Pancreas (tissue), 10 donors: ENCODE measurements at regions not wholly inside any gene's neighbourhood (a gene's known extent, or its start where the extent isn't known, plus 50 kb on each side); places are given as distances from the start of the nearest gene placed in this dataset.

ENCODE experiments used
- ATAC-seq, 4 donors: fragments of 200-7000 bp; cut with Tn5 transposase; one replicate each; pipeline versions ENCODE4 v1.8.0 to v1.9.1; 2020; ENCODE audit warnings: mild to moderate bottlenecking in 4 of 4, moderate library complexity in 4 of 4
- DNase-seq, 6 donors: peaks; one replicate each; pipeline ENCODE4 v3.0.0-alpha.2; 2020
- FAIRE-seq: peaks from 2 replicates; lab custom pipeline; 2012; peaks lifted over from hg19 to GRCh38; lab: Jason Lieb, UNC
- H3K27ac ChIP-seq, 4 donors: fragments of 200-600 bp; sonication (generic); 1 replicate in 3 of 4; 2 replicates in 1 of 4; pipeline versions ENCODE4 v1.5.0 to v1.8.0; 2020
- H3K27me3 ChIP-seq, 4 donors: fragments of 200-600 bp; one replicate each; pipeline ENCODE4 v1.8.0; 2021
- H3K36me3 ChIP-seq, 3 donors: fragments of 200-600 bp; sonication (generic) in 1 of 3; one replicate each; pipeline versions ENCODE4 v1.5.0 to v1.8.0; 2020 to 2021
- H3K4me1 ChIP-seq, 3 donors: fragments of 200-600 bp; one replicate each; pipeline ENCODE4 v1.8.0; 2021
- H3K4me3 ChIP-seq, 4 donors: fragments of 200-600 bp; sonication (generic) in 2 of 4; one replicate each; pipeline versions ENCODE4 v1.5.0 to v1.8.0; 2020 to 2021
- H3K9me3 ChIP-seq, 4 donors: fragments of 200-600 bp; one replicate each; pipeline ENCODE4 v1.8.0; 2021
- CTCF ChIP-seq, 4 donors: fragments of 200-600 bp; sonication (generic) in 3 of 4; IDR thresholded peaks; one replicate each; pipeline versions ENCODE4 v1.5.0 to v1.8.0; 2021; ENCODE audit warnings: antibody characterized with exemption in 4 of 4
- WGBS, 2 donors: extraction: QIAGEN DNeasy Blood & Tissue Kit; methylation state at CpG; one replicate each; pipeline ENCODE4 v1.1.7; 2013; 5-methylcytosine and 5-hydroxymethylcytosine counted together
- intact Hi-C, 3 donors: fragments of 100-400 bp; cut with DNase I; formaldehyde crosslinking; loops; one replicate each; pipeline versions ENCODE4 v1.11.1 to v1.14.2; 2022
- donor health status: healthy with polysubstance abuse.
- donor health status: DM: no; HTN: no; CAD: no; lungs with moderate emphysema.
- donor health status: DM: no; HTN: no; CAD: no.
- donor health status: control.
- donor health status: control.
- donor health status: Bipolar disorder and iron deficiency.
- donor health status: DM: yes; HTN: yes; CAD: no.
- donor health status: DM: no; HTN: no; CAD: no.
- donor health status: DM: no; HTN: no; CAD: no.
- donor health status: DM: yes; HTN: yes; CAD: no.

- peak in 2 of 4 donors; percentile 29 to 52 for ATAC-seq
- no peak for FAIRE-seq
- no peak for TF ChIP-seq CTCF (IDR thresholded peaks at IDR 0.05)
- intact Hi-C loops: no loop called here
- H3K27ac ChIP-seq: peak overlapping the region in 2 of 4 donors; percentile 5 to 30
- H3K4me3 ChIP-seq: no peak overlapping the region
- DNase-seq: no peak
- H3K9me3 ChIP-seq: no peaks in the 10 kb centered on the region
- H3K36me3 ChIP-seq: no peaks in the 10 kb centered on the region
- no peaks in the 10 kb centered on the region for H3K27me3 ChIP-seq
- no peaks in the 10 kb centered on the region for H3K4me1 ChIP-seq
Measured at GRCh38 chr4:89469516-89469915, 161.9 kb upstream of the GPRIN3 start.

DNA sequence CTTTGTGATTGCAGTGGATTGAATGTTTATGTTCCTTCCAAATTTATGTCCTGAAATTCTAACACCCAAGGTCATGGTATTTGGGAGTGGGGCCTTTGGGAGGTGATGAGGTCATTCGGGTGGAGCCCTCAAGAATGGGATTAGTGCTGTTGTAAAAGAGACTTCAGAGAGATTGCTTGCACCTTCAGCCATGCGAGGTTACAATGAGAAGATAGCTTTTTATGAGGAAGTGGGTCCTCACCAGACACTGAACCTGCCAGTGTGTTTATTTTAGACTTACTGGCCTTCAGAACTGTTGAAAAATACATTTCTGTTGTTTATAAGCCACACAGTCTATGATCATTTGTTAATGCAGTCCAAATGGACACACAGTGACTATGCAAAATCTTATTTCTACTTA lies 161.0 kb upstream of the GPRIN3 start:
- H3K4me3 ChIP-seq: no peak overlapping the region
- no peaks in the 10 kb centered on the region for H3K36me3 ChIP-seq
- no peak for ATAC-seq
- intact Hi-C loops: no loop called here
- no peaks in the 10 kb centered on the region for H3K9me3 ChIP-seq
- TF ChIP-seq CTCF (IDR thresholded peaks at IDR 0.05): no peak
- 64 to 71% methylated on average over 2 of the region's 2 CpGs for WGBS, 2 donors
- H3K27me3 ChIP-seq: no peaks in the 10 kb centered on the region
- H3K27ac ChIP-seq: no peak overlapping the region
- DNase-seq: no peak
- H3K4me1 ChIP-seq: no peaks in the 10 kb centered on the region
- no peak for FAIRE-seq

DNA sequence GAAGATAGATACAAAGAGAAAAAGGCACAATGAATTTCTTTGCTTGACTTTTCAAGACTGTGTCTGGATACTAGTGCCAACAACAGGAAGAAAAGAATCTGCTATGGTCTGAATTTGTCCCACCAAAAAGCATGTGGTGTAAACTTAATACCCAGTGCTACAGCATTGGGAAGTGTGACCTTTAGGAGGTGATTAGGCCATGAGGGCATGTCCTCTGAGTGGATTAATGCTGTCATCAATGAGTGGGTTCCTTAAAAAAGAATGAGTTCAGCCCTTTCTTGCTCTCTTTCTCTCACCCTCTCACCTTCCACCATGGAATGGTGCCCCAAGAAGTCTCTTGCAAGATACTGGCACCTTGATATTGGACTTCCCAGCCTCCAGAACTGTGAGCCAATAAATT lies 155.7 kb upstream of the GPRIN3 start:
- DNase-seq (no peak), ATAC-seq (no peak)
- no peak for TF ChIP-seq CTCF (IDR thresholded peaks at IDR 0.05)

DNA sequence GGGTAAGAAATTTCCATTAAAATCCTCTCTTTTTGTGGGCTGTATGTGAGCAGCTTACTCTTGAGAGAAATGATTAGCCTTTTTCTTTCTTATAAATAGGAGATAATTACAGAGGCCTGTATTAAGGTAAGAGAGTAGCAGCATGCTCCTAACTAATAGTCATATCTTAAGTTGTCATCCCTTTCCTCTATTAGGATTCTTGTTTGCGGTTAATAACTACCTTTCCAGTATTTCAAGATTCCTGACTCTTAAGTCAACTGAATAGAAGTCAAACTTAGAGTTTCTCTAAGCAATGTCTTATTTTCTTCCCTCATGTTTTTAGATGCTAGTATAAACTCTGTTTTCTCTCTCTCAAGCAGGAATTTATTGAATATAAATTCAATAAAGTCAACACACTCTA lies 139.9 kb upstream of the GPRIN3 start:
- TF ChIP-seq CTCF (IDR thresholded peaks at IDR 0.05): no peak
- Histone ChIP-seq H3K9me3 (no peaks in the 10 kb centered on the region), H3K36me3 (no peaks in the 10 kb centered on the region), H3K4me1 (no peaks in the 10 kb centered on the region), H3K27ac (no peak overlapping the region), H3K4me3 (no peak overlapping the region), H3K27me3 (no peaks in the 10 kb centered on the region)
- FAIRE-seq (no peak), DNase-seq (no peak), ATAC-seq (no peak)
- intact Hi-C loops: no loop called here
- 74 to 91% methylated on average over 1 of the region's 1 CpG for WGBS, 2 donors

More for the DNA sequence above, 155.7 kb upstream of the GPRIN3 start:
- no peak overlapping the region for H3K27ac ChIP-seq
- no peak for FAIRE-seq
- H3K9me3 ChIP-seq: no peaks in the 10 kb centered on the region
- H3K27me3 ChIP-seq: no peaks in the 10 kb centered on the region
- H3K36me3 ChIP-seq: no peaks in the 10 kb centered on the region
- H3K4me1 ChIP-seq: no peaks in the 10 kb centered on the region
- intact Hi-C loops: no loop called here
- no peak overlapping the region for H3K4me3 ChIP-seq

GRCh38 chr4:89446193-89446592 lies 138.6 kb upstream of the GPRIN3 start:
- no peaks in the 10 kb centered on the region for H3K9me3 ChIP-seq
- ATAC-seq: no peak
- no peaks in the 10 kb centered on the region for H3K4me1 ChIP-seq
- DNase-seq: no peak
- 74 to 77% methylated on average over 2 of the region's 2 CpGs for WGBS, 2 donors
- H3K27me3 ChIP-seq: no peaks in the 10 kb centered on the region
- H3K27ac ChIP-seq: no peak overlapping the region
- no peak for TF ChIP-seq CTCF (IDR thresholded peaks at IDR 0.05)
- no peaks in the 10 kb centered on the region for H3K36me3 ChIP-seq
- H3K4me3 ChIP-seq: no peak overlapping the region
- intact Hi-C loops: no loop called here
- no peak for FAIRE-seq
